ENCODE measurements at regions not wholly inside any gene's neighbourhood (a gene's known extent, or its start where the extent isn't known, plus 50 kb on each side); places are given as distances from the start of the nearest gene placed in this dataset.

DNA sequence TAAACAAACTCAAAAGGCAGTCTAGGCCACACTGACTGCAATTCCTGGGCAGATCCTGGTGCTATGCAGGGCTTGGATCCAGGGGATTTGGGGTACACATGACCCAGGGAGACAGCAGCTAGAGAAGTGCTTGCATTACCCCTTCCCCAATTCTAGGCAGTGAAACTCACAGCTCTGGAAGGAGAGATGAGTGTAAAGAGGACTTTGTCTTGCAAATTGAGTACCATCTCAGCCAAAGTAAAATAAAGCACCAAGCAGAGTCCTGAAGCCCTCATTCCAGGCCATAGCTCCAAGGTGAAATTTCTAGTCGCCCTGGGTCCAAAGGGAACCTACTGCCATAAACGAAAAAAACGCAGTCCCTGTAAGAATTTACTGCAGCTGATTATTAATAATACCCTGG lies 644.9 kb upstream of the FLRT2 start:
- DNase-seq (ENCODE audit: low read depth) = no peak
- TF ChIP-seq, protein P1, sequence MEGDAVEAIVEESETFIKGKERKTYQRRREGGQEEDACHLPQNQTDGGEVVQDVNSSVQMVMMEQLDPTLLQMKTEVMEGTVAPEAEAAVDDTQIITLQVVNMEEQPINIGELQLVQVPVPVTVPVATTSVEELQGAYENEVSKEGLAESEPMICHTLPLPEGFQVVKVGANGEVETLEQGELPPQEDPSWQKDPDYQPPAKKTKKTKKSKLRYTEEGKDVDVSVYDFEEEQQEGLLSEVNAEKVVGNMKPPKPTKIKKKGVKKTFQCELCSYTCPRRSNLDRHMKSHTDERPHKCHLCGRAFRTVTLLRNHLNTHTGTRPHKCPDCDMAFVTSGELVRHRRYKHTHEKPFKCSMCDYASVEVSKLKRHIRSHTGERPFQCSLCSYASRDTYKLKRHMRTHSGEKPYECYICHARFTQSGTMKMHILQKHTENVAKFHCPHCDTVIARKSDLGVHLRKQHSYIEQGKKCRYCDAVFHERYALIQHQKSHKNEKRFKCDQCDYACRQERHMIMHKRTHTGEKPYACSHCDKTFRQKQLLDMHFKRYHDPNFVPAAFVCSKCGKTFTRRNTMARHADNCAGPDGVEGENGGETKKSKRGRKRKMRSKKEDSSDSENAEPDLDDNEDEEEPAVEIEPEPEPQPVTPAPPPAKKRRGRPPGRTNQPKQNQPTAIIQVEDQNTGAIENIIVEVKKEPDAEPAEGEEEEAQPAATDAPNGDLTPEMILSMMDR (IDR thresholded peaks at IDR 0.05; ENCODE audit: insufficient read depth, low read depth, low read length, missing control alignments) = no peak
- H3K4me3 ChIP-seq (ENCODE audit: low read depth, low read length) = no peak overlapping the region

DNA sequence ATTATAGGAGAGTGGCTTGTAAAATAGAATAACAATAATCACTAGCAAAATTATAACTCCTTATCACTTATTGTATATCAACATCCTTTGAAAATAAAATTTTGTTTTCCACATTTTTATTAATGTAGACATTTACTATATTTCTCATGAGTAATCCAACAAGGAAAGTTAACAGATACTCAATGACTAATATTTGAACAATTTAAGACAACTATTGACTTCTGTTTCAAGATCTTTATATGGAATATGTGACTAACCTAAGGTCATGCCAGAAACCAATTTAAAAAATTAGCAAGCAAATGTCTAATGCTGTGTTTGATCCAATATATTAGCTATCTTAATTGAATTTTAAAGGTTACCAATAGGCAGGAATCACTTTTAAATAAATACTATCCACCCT lies 638.5 kb upstream of the FLRT2 start:
- DNase-seq (ENCODE audit: low read depth) = no peak
- TF ChIP-seq, protein P1 (IDR thresholded peaks at IDR 0.05; ENCODE audit: insufficient read depth, low read depth, low read length, missing control alignments) = no peak
- H3K4me3 ChIP-seq (ENCODE audit: low read depth, low read length) = no peak overlapping the region

DNA sequence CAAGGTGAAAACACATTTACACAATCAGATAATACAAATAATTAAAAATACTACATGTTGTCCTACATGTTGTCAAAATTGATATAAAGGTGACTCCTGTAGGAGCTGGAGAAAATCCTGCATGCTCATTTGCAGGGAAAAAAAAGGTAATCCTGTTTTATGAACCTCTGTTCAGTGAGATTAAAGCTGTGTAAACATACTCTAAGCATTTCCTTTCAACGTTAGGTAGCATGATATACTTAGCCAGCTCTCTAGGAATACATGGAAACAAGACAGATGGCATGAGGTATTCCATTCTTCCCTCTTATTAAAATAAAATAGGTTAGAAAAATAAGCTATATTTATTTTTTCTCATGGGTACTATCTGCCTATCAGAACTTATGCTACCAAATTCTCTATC lies 635.7 kb upstream of the FLRT2 start:
- DNase-seq (ENCODE audit: low read depth) = no peak
- TF ChIP-seq, protein P1 (IDR thresholded peaks at IDR 0.05; ENCODE audit: insufficient read depth, low read depth, low read length, missing control alignments) = no peak
- no peak overlapping the region for H3K4me3 ChIP-seq (ENCODE audit: low read depth, low read length)

DNA sequence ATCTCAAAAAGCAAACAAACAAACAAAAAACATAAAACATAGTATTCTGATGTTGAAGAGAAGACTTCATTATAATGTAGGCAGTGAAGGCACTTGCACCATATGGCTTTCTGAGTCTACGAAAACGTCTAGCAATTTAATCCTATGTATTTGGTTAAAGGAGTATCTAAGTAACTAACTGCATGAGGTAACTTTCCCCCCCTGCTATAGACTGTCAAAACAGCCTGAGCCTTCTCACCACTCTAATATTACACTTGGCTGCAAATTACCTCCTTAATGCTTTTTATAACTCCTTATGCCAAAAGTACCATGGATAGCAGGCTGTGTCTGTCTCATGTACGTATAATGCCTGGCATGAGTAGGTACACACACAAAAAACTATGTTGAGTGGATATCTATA lies 607.6 kb upstream of the FLRT2 start:
- no peak for DNase-seq (ENCODE audit: low read depth)
- TF ChIP-seq, protein P1 (IDR thresholded peaks at IDR 0.05; ENCODE audit: insufficient read depth, low read depth, low read length, missing control alignments) = no peak
- no peak overlapping the region for H3K4me3 ChIP-seq (ENCODE audit: low read depth, low read length)

DNA sequence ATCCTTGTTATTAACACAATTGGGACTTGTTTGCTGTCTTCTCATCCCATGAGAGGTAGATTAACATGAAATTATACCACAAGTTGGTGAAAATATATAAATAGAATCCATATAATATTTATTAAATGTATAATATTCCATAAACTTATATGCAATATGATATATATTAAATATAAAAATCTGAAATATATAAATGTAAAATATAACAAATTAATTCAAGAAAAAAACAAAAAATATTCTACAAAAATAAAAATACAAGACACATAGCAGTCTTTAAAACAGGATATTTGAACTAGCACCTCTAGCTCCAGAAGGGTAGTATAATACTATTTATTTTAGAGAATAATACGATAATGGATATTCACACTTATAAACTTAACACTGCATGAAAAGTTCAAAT lies 603.3 kb upstream of the FLRT2 start:
- TF ChIP-seq, protein P1 (IDR thresholded peaks at IDR 0.05; ENCODE audit: insufficient read depth, low read depth, low read length, missing control alignments) = no peak
- no peak for DNase-seq (ENCODE audit: low read depth)
- H3K4me3 ChIP-seq (ENCODE audit: low read depth, low read length) = no peak overlapping the region

DNA sequence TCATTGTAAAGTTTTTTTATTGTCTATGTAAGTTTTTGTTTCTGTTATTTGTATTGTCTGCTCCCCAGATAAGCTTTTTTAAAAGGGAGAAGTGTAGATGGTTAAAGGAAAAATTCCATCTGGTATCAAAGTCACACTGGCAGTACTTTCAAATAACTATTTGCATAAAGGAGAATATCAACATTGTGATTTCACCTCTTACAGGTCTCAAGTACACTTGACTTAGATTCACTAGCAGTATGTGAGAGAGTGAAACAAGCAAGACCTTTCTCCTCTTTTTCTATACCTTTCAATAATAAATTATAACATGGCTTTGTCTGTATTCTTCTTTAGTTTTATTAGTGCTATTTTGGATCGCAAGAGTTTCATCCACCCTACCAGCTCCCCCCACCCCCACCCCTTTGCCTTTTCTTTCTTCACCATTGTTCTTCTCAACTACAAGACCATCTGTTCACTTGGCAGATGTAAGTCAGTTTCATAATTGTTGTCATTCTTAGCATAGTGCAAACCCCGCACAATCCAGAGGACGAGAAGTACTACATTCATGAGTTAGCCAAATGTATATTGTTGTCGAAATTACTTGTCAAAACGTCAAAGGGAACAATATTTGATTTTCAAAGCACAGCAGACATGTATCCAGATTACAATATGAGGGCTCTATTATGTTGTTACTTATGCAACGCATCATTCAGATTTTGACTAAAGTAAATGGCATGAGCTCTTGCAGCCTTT lies 602.7 kb upstream of the FLRT2 start:
- DNase-seq (ENCODE audit: low read depth) = no peak
- TF ChIP-seq, protein P1 (IDR thresholded peaks at IDR 0.05; ENCODE audit: insufficient read depth, low read depth, low read length, missing control alignments) = no peak
- H3K4me3 ChIP-seq (ENCODE audit: low read depth, low read length) = no peak overlapping the region

DNA sequence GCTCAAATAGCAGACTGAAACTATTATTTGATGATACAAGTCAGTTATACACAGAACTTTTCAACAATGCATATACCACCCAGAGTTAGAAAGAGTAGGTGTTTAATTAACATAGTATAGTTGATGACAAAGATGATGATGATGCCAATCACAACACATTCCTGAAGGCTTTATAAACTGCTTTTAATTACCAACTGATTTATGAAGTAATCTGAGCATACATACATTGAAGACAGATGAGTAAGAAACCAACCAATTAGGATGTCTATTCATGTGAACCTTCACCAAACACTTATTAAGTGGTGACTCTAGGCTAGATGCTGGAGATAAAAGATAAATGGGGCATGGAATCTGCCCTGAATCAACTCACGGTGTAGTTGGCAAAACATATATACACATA lies 600.9 kb upstream of the FLRT2 start:
- TF ChIP-seq, protein P1 (IDR thresholded peaks at IDR 0.05; ENCODE audit: insufficient read depth, low read depth, low read length, missing control alignments) = no peak
- H3K4me3 ChIP-seq (ENCODE audit: low read depth, low read length) = no peak overlapping the region
- DNase-seq (ENCODE audit: low read depth) = no peak

All from GM12865 (cell line).